Globus pallidus (tissue), 1 donor: ENCODE measurements at regions not wholly inside any gene's neighbourhood (a gene's known extent, or its start where the extent isn't known, plus 50 kb on each side); places are given as distances from the start of the nearest gene placed in this dataset.
"Not testable (repeated sequence)": the region's sequence is repeated elsewhere in the genome, so short reads cannot be mapped to it uniquely, and the experiment has no call there.

Experiments
- DNase-seq: peaks from one replicate; pipeline ENCODE4 v3.0.0-alpha.2; 2015; ENCODE audit warnings: low spot score

DNA sequence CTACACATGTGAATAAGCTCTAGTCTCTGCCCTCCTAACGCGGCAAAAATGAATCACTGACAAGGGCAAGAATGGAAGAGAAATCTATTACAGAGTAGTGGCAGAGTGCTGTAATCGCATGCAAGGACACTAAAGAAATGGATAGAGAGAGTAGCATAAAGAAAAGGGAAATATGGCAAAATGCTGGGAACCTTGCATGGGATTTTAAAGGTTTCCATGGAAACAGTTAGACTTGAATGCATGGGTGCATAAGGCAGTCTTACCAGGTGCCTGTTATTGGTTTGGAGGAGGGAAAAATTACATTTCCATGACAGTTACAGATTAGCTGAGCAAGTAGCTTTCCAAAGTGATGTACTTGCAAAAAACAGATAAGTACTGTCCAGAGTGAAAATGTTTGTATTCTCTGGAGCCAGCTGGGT is 233.4 kb downstream of the PTN start:
- no peak for DNase-seq

DNA sequence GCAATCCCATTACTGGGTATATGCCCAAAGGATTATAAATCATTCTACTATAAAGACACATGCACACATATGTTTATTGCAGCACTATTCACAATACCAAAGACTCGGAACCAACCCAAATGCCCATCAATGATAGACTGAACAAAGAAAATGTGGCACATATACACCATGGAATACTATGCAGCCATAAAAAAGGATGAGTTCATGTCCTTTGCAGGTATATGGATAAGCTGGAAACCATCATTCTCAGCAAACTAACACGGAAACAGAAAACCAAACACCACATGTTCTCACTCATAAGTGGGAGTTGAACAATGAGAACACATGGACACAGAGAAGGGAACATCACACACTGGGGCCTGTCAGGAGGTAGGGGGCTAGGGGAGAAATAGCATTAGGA is 235.7 kb downstream of the PTN start:
- DNase-seq: not testable (repeated sequence)

- not testable (repeated sequence) for DNase-seq
Measured at GRCh38 chr7:137103526-137103925, 235.1 kb downstream of the CHRM2 start.

- no peak for DNase-seq
Measured at GRCh38 chr7:137097111-137097510, 228.7 kb downstream of the CHRM2 start.

DNA sequence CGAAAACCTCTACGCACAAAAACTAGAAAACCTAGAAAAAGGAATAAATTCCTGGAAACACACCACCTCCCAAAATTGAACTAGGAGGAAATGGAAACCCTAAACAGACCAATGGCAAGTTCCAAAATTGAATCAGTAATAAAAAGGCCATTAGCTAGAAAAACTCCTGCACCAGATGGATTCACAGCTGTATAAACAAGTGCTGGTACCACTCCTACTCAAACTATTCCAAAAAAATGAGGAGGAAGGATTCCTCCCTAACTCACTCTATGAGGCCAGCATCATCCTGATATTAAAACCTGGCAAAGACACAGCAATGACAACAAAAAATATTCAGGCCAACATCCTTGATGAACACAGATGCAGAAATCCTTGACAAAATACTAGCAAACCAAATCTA is 228.2 kb downstream of the CHRM2 start:
- DNase-seq: no peak

- DNase-seq: no peak
Measured at GRCh38 chr7:137093198-137093597, 224.7 kb downstream of the CHRM2 start.

GRCh38 chr7:137091396-137091795 is 222.9 kb downstream of the CHRM2 start:
- no peak for DNase-seq

DNA sequence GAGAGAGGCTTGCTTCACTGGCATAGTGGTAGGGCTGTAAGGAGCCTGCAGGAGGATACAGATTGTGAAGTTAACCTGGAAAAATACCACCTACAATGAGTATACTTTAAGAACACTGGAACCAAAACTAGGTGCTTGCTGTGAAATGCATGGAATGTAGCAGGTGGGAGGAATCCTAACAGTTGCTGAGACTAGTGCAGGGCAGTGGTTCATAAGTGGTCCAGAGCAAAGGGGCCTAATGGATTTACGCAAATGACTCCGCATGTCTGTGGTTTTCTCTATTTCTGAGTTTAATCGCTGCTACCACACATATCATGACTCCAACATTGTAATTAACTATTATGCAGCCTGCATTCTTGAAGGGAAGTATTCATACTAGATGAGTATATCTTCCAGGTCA is 218.4 kb downstream of the CHRM2 start:
- DNase-seq: no peak

DNA sequence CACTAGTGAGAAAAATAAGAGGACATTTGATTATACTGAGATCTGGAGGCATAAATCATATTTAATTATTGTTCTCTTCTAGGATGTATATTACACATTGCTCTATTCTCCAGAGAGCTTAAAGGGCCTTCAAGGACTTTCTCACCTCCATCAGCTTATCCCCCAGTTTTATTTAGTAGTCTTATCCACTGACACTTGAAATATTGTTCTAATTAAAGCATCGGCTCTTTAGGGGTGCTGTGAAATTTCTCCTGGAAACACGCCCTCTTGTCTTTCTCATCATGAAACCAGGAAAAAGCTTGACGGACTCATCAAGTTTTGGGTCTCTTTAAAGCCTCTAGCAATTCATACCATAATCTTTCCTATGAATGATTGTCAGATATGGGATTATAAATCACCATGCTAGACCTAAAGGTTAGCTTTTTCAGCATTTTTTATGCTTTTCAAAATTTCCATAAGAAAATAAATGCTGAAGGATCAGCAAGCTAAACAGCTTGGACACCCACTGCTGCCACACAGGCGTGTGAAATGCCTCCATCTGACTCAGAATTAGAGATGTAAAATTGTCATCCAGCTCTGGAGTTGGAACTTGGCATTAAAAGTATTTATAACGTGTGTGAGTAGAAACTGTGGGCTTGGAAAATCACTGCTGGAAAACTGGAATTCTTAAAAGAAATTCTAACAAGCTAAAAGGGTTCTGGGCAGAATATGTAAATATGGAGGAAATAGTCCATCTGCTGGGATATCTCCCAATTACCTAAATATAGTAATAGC is 216.3 kb downstream of the CHRM2 start:
- no peak for DNase-seq

DNA sequence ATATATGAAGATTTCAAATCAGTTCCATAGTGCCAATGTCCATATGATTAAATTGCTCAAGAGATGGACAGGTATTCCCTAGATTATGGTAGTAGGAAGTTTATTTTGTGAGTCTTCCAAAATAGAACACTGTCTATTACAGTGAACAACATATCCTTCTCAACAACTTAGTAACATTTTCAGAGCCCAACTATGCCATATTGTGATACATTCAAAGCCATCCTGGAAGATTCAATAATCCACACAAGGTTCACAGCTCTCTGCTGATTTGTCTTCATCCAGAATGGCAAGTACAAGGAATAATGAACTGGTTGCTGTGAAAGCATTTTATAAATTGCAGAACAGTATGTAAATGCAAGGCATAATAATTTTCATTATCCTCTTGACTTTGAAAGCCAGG is 213.9 kb downstream of the CHRM2 start:
- no peak for DNase-seq

GRCh38 chr7:137081321-137082093 is 213.1 kb downstream of the CHRM2 start:
- no peak for DNase-seq

DNA sequence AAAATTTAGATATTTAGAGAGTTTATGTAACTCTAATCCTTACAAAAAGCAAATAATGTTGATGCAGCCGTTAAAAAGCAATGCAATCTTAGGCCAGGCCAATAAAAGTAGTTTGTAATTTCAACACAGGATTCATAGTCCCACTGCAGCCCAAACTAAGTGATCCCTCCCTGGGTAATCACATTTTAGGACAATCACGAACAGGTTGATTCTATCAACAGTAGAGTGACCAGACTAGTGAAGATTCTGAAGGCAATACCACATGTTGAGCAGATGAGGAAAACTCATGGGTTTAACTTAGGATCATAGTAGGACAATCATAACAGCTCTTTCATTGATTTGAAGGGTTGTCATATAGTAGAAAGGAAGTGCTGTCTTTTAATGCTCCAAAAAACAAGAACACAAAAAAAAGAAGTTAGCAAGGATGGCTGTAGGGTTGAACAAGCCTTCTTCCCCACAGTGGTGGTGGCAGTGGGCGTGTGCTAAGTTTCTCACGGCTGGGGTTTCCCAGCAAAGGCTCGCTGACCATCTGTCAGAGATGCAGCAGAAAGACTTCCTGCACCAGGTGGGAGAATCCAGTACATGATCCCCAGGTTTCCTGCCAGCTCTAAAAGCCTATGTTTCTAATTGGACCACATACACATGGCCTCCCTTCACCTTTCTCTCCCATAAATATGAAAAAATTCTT is 212.2 kb downstream of the CHRM2 start:
- DNase-seq: no peak

DNA sequence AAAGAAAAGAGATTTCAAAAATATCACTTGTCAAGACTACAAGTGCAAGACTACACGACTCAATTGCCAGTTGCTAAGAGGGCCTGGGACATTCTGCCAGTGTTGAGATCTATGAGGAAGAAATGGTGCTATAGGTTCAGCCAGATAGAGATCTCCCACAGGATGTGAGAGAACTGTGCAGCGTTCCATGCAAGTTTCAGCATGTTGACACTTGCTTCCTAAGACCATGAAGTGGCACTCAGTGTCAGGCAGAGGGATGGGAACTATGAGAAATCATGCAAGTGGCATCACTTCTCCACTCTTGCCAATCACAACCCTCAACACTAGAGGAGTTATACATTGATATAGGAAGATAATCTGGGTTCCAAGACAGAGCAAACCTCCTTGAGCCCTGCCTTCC is 210.3 kb downstream of the CHRM2 start:
- no peak for DNase-seq

GRCh38 chr7:137074391-137075030 is 206.1 kb downstream of the CHRM2 start:
- DNase-seq: no peak

- DNase-seq: no peak
Measured at GRCh38 chr7:137073571-137074325, 205.3 kb downstream of the CHRM2 start.
